NCI-H1092 (cell line): ENCODE measurements at regions not wholly inside any gene's neighbourhood (a gene's known extent, or its start where the extent isn't known, plus 50 kb on each side); places are given as distances from the start of the nearest gene placed in this dataset.

Experiments used
- DNase-seq: peaks from one replicate; lab custom pipeline; 2025; lab: John Stamatoyannopoulos, UW

- DNase-seq: no peak
These were observed 1155.3 kb downstream of the FSTL5 start for GRCh38 chr4:161008527-161008926.

- DNase-seq: no peak
These were observed 1153.6 kb downstream of the FSTL5 start for GRCh38 chr4:161010227-161010626.
